Limb (tissue), 2 donors: ENCODE measurements at regions not wholly inside any gene's neighbourhood (a gene's known extent, or its start where the extent isn't known, plus 50 kb on each side); places are given as distances from the start of the nearest gene placed in this dataset.

Experiments used
- DNase-seq, 2 donors: peaks; one replicate each; pipeline ENCODE4 v3.0.0-alpha.2; 2016; ENCODE audit errors: extremely low spot score in 2 of 2

DNA sequence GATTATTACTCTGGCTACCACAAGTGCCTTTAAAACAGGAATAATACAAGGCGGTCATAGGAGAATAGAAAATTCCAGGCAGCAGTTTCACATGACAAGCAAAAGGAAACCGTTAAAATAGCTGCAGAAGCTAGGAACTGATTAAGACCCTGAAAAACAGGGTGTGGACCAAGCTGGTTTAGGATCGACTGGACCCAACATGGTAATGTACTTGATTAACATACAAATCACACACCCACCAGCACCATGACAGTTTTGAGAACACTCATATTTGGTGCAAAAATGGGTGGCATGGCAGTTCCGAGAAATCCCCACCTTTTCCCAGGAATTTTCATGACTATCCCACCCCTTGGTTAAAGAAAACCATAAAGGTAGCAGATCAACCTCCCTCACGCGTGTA is 51.9 kb upstream of the TMEM163 start:
- DNase-seq, result no peak

DNA sequence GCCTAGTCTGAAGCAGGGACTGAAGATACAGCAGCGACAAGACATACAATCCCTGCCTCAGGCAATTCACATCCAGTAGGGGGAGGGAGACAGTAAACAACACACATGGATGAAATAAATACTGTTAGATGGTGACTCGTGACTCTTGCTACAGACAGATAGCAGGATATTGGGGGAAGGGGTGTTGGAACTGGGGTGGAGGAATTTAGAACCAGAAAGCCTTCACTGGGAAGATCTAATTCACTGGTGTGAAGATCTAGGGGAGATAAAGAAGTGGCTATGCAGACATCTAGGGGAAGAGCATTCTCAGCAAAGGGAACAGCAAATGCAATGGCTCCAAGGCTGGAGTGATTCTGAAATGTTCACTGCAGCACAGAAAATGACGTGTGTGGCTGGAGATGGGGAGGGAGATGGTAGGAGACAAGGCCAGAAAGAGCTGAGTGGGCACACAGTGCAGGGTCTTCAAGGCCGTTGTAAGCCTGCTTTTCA is 52.6 kb upstream of the TMEM163 start:
- no peak for DNase-seq

DNA sequence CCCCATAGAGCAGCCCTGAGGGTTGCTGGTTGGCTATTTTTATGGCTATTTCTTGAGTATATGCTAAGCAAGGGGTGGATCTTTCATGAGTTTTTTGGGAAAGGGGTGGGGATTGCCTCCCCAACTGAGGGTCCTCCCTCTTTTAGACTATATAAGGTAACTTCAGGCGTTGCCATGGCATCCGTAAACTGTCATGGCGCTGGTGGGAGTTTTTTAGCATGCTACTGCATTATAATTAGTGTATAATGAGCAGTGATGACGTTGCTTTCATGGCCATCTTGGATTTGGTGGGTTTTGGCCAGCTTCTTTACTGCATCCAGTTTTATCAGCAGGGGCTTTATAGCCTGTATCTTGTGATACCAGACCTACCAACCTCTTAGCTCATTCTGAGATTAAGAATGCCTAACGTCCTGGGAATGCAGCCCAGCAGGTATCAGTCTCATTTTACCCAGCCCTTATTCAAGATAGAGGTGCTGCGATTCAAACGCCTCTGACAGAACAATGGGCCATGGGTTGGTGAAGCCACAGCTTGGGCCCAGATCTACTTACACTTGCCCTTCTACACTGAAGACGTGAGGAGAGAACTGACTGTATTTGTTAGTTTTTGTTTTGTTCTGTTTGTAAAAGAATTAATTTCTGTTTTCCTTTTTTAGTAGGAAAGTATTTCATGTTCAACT is 53.8 kb upstream of the TMEM163 start:
- no peak for DNase-seq

GRCh38 chr2:134773335-134773734 is 54.5 kb upstream of the TMEM163 start:
- DNase-seq, result no peak

DNA sequence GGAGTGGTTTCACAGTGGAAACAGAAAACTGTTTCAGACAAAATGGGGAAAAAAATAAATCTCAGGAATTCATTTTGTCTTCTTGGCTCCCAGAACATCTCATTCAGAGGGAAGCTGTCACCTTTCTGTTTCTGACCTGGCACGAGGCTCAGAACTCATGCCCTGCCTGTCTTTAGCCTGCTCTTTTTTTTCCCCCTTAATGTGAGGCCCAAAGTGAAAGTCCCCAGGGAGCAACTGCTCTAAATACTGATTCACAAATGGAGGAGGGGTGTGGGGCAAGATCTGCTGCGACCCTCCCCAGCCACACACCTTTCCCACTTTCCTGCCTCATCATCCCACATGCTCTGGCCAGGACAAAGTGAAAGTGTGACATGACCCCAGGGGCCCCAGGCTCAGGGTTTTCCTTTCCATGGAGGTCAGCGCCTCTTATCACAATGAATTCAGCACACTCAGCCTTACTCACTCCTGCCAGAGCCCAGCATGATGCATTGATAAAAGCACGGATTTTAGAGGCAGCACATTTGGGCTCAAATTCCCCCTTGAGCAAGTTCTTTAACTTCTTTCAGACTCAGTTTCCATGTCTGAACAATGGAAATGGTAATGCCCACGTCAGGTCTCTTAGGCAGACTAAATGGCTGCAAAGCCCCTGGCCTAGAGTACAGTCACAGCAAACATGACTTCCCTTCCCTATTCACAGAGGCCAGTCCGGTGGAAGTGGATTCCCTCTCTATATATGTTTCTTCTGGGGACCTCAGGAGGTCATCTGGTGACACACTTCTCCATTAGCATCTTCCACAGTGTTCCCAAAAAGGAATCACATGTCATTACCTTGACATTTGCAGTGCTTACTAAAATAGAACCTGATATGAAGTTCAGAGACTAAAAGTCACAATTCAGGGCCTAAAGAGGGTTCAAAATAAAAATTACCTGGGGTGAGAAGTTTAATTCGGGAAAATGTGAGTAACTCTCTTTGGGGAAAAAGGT is 55.3 kb upstream of the TMEM163 start:
- no peak for DNase-seq

- no peak for DNase-seq
Observed at GRCh38 chr2:134774786-134775641, 56.2 kb upstream of the TMEM163 start.

GRCh38 chr2:134776836-134777235 is 58.0 kb upstream of the TMEM163 start:
- DNase-seq, result no peak

- DNase-seq, result no peak
Observed at GRCh38 chr2:134777593-134777992, 58.8 kb upstream of the TMEM163 start.

GRCh38 chr2:134778372-134778771 is 59.6 kb upstream of the TMEM163 start:
- DNase-seq, result no peak

DNA sequence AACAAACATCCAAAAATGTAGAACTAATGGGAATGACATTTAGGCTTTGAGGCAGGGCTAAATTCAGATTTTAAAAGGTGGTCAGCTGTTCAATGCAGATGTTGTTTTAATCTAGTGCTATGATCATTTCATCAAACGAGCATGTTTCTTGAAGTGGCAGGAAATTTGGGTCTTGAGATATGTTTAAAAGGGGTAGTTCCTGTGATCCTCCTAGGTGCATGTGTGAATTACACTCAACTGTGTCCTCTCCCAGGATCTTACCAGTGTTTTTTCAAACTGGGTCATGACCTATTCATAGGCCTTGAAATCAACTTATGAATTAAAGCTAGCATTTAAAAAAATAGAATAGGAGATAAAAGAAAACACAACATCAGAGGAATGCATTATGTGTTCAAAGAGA is 57.4 kb upstream of the ACMSD start:
- no peak for DNase-seq

- DNase-seq, result no peak
Observed at GRCh38 chr2:134782107-134782506, 56.3 kb upstream of the ACMSD start.

DNA sequence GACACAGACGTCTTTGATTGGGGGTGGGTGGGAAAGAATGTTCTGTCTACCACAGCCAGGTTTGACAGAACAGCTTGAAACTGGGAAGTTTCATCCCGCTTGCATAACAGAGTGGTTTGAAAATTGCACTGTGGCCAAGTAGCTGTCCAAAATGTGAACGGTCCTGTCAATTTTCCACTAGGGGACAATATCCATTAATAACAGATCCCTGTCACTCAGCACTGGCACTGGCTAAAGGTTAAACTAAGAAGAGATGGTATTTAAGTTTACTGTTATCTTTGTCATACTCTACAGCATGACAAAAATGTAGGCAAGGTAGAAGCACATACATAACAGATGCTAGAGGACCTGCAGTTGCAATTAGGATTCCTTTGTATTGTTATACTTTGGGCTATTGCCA is 55.6 kb upstream of the ACMSD start:
- DNase-seq, result peak in 1 of 2 donors; percentile 18

DNA sequence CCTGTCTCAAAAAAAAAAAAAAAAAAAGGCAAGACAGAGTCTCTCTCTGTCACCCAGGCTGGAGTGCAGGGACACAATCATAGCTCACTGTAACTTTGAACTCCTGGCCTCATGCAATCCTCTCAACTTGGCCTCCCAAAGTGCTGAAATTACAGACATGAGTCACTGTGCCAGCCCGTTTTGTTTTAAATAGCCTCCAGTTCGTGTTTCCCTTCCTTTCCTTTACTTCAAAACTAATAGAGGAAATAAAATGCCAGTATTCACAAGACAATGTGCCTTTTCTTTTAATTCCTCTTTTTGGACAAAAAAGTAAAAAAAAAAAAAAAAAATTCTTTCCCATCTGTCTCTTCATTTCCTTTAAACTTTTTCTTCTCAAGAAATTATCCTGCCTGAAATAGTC is 54.5 kb upstream of the ACMSD start:
- DNase-seq, result no peak

- DNase-seq, result no peak
Observed at GRCh38 chr2:134785659-134786430, 52.6 kb upstream of the ACMSD start.

DNA sequence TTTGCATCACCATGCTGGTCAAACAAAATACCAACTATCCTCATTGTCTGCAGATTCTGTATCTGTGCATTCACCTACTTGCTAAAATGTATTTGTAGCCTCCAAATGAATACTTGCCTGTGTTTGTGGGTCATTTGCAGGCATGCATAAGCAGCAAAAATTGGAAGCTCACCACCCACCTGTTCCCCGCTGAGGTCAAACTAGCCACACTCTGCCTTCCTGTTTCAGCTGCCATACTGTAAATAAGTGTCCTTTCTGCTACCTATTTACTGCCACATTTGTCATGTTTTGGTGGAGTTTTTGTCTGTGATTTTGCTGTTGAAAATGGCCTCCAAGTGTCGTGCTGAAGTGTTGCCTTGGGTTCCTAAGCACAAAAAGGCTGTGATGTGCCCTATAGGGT is 50.0 kb upstream of the ACMSD start:
- DNase-seq, result no peak
